HT1080 (cell line): ENCODE measurements at regions not wholly inside any gene's neighbourhood (a gene's known extent, or its start where the extent isn't known, plus 50 kb on each side); places are given as distances from the start of the nearest gene placed in this dataset.
"Not testable (repeated sequence)": the region's sequence is repeated elsewhere in the genome, so short reads cannot be mapped to it uniquely, and the experiment has no call there.

Source experiments
- DNase-seq: peaks from one replicate; pipeline ENCODE4 v3.0.0-alpha.2; 2015; ENCODE audit warnings: low read depth

GRCh38 chr11:15837901-15838489 is 518.4 kb downstream of the SOX6 start:
- no peak for DNase-seq

GRCh38 chr11:15839061-15839460 is 517.3 kb downstream of the SOX6 start:
- no peak for DNase-seq

- no peak for DNase-seq
Observed at GRCh38 chr11:15840966-15841365, 515.4 kb downstream of the SOX6 start.

- DNase-seq, result no peak
Observed at GRCh38 chr11:15841931-15842740, 514.2 kb downstream of the SOX6 start.

- peak; percentile 86 for DNase-seq
Observed at GRCh38 chr11:15843309-15843872, 513.0 kb downstream of the SOX6 start.

- no peak for DNase-seq
Observed at GRCh38 chr11:15845261-15845660, 511.1 kb downstream of the SOX6 start.

- DNase-seq, result no peak
Observed at GRCh38 chr11:15848631-15849168, 507.6 kb downstream of the SOX6 start.

GRCh38 chr11:15849257-15849656 is 507.1 kb downstream of the SOX6 start:
- no peak for DNase-seq

- DNase-seq, result not testable (repeated sequence)
Observed at GRCh38 chr11:15850335-15850734, 506.0 kb downstream of the SOX6 start.

GRCh38 chr11:15851051-15851498 is 505.3 kb downstream of the SOX6 start:
- no peak for DNase-seq

GRCh38 chr11:15852179-15852578 is 504.2 kb downstream of the SOX6 start:
- no peak for DNase-seq

- no peak for DNase-seq
Observed at GRCh38 chr11:15854245-15854644, 502.1 kb downstream of the SOX6 start.

- DNase-seq, result no peak
Observed at GRCh38 chr11:15858881-15859280, 497.5 kb downstream of the SOX6 start.

GRCh38 chr11:15859411-15859810 is 496.9 kb downstream of the SOX6 start:
- no peak for DNase-seq

GRCh38 chr11:15861256-15861655 is 495.1 kb downstream of the SOX6 start:
- DNase-seq, result no peak

GRCh38 chr11:15863411-15863810 is 492.9 kb downstream of the SOX6 start:
- DNase-seq, result no peak

- DNase-seq, result no peak
Observed at GRCh38 chr11:15864026-15864805, 492.1 kb downstream of the SOX6 start.

- peak; percentile 23 for DNase-seq
Observed at GRCh38 chr11:15865212-15865987, 490.9 kb downstream of the SOX6 start.

- DNase-seq, result no peak
Observed at GRCh38 chr11:15867871-15868270, 488.5 kb downstream of the SOX6 start.

- no peak for DNase-seq
Observed at GRCh38 chr11:15870911-15871310, 485.4 kb downstream of the SOX6 start.
